IMR-90 (cell line): ENCODE measurements at regions not wholly inside any gene's neighbourhood (a gene's known extent, or its start where the extent isn't known, plus 50 kb on each side); places are given as distances from the start of the nearest gene placed in this dataset.

ENCODE experiments used
- ATAC-seq: fragments of 200-7000 bp; cut with Tn5 transposase; 2 replicates; pipeline ENCODE4 v1.9.1; 2020; ENCODE audit warnings: low read depth, mild to moderate bottlenecking, moderate library complexity
- BruUV-seq: library from RNA; stranded (reverse); fragments of 400-500 nt; replicated peaks from 2 replicates; lab custom pipeline; 2021; lab: Mats Ljungman, UMichigan
- CTCF ChIA-PET: fragments of 300-600 bp; formaldehyde crosslinking; extraction: SDS; loops from one replicate; lab custom pipeline; 2021; ENCODE audit warnings: antibody characterized with exemption; lab: Yijun Ruan, JAX
- POLR2A ChIA-PET: fragments of 300-600 bp; sonication (Branson Sonifier 250); formaldehyde crosslinking; loops from one replicate; lab custom pipeline; 2022; ENCODE audit warnings: antibody characterized with exemption; ENCODE audit not compliant: unreplicated experiment; lab: Charles Lee
- DNase-seq: peaks from one replicate; pipeline ENCODE4 v3.0.0; 2013
- H2AFZ ChIP-seq: replicated peaks from 2 replicates; pipeline ENCODE3; 2013; ENCODE audit warnings: low read length, mild to moderate bottlenecking; ENCODE audit not compliant: poor library complexity
- H2AK5ac ChIP-seq: 2 replicates; pipeline ENCODE4 v1.6.1; 2013; ENCODE audit warnings: low read depth, low read length, inconsistent platforms
- H2AK9ac ChIP-seq: replicated peaks from 2 replicates; pipeline ENCODE3; 2013; ENCODE audit warnings: mild to moderate bottlenecking, low read depth, low read length, moderate library complexity; ENCODE audit not compliant: poor library complexity
- H2BK120ac ChIP-seq: 2 replicates; pipeline ENCODE4 v1.6.1; 2013; ENCODE audit warnings: low read depth, low read length, inconsistent platforms
- H2BK15ac ChIP-seq: 3 replicates; pipeline ENCODE4 v1.6.1; 2013; ENCODE audit warnings: low read depth, low read length, inconsistent platforms
- H2BK20ac ChIP-seq: 2 replicates; pipeline ENCODE4 v1.6.1; 2013; ENCODE audit warnings: low read depth, mild to moderate bottlenecking, inconsistent platforms, low read length, moderate library complexity
- H2BK5ac ChIP-seq: 2 replicates; pipeline ENCODE4 v1.6.1; 2013; ENCODE audit warnings: mild to moderate bottlenecking, low read depth, low read length, inconsistent platforms; ENCODE audit not compliant: poor library complexity, severe bottlenecking
- H3K14ac ChIP-seq: replicated peaks from 2 replicates; pipeline ENCODE4 v1.6.1; 2013; ENCODE audit warnings: low read depth, low read length, inconsistent platforms
- H3K18ac ChIP-seq: 2 replicates; pipeline ENCODE4 v1.6.1; 2013; ENCODE audit warnings: low read depth, low read length, control low read depth
- H3K23ac ChIP-seq: 2 replicates; pipeline ENCODE4 v1.6.1; 2013; ENCODE audit warnings: low read depth, low read length, inconsistent platforms
- H3K27ac ChIP-seq: 2 replicates; pipeline ENCODE4 v1.5.1; 2013; ENCODE audit warnings: mild to moderate bottlenecking, control low read depth, low read length; ENCODE audit not compliant: insufficient read depth
- H3K27me3 ChIP-seq: 2 replicates; pipeline ENCODE4 v1.6.1; 2013; ENCODE audit warnings: low read length; ENCODE audit not compliant: control insufficient read depth, insufficient read depth
- H3K36me3 ChIP-seq: 2 replicates; pipeline ENCODE4 v1.6.1; 2013; ENCODE audit warnings: low read length, mixed read lengths; ENCODE audit not compliant: control insufficient read depth, insufficient read depth
- H3K4ac ChIP-seq: 2 replicates; pipeline ENCODE4 v1.6.1; 2013; ENCODE audit warnings: low read depth, low read length, inconsistent platforms
- H3K4me1 ChIP-seq: 2 replicates; pipeline ENCODE4 v1.6.1; 2013; ENCODE audit warnings: low read length, mixed read lengths; ENCODE audit not compliant: control insufficient read depth, insufficient read depth
- H3K4me2 ChIP-seq: 2 replicates; pipeline ENCODE4 v1.6.1; 2013; ENCODE audit warnings: low read depth, mild to moderate bottlenecking, control low read depth, low read length, moderate library complexity
- H3K4me3 ChIP-seq: 2 replicates; pipeline ENCODE4 v1.5.1; 2013; ENCODE audit warnings: low read depth, mild to moderate bottlenecking, control low read depth, low read length, moderate library complexity; ENCODE audit not compliant: insufficient read depth
- H3K56ac ChIP-seq: 2 replicates; pipeline ENCODE4 v1.6.1; 2013; ENCODE audit warnings: low read length, inconsistent platforms; ENCODE audit not compliant: insufficient read depth; ENCODE audit errors: extremely low read depth
- H3K79me1 ChIP-seq, 2 experiments: 2 replicates each; pipeline ENCODE4 v1.6.1; 2013; ENCODE audit warnings: low read length in 2 of 2, inconsistent platforms in 1 of 2, low read depth in 1 of 2
- H3K9ac ChIP-seq: 2 replicates; pipeline ENCODE4 v1.6.1; 2013; ENCODE audit warnings: low read depth, low read length, control low read depth
- H3K9me1 ChIP-seq: 2 replicates; pipeline ENCODE4 v1.6.1; 2013; ENCODE audit warnings: low read length, inconsistent platforms; ENCODE audit not compliant: insufficient read depth
- H3K9me3 ChIP-seq: 2 replicates; pipeline ENCODE4 v1.6.1; 2013; ENCODE audit warnings: low read length; ENCODE audit not compliant: control insufficient read depth, insufficient read depth
- H4K20me1 ChIP-seq: 2 replicates; pipeline ENCODE4 v1.6.1; 2013; ENCODE audit warnings: low read length, inconsistent platforms; ENCODE audit not compliant: insufficient read depth
- H4K5ac ChIP-seq: 2 replicates; pipeline ENCODE4 v1.6.1; 2013; ENCODE audit warnings: mild to moderate bottlenecking, low read depth, low read length, control low read depth
- H4K8ac ChIP-seq, 2 experiments: 2 replicates each; pipeline ENCODE4 v1.6.1; 2013; ENCODE audit warnings: low read depth in 2 of 2, low read length in 2 of 2, control low read depth in 1 of 2, inconsistent platforms in 1 of 2
- H4K91ac ChIP-seq: 2 replicates; pipeline ENCODE4 v1.6.1; 2013; ENCODE audit warnings: low read depth, low read length, inconsistent platforms; ENCODE audit not compliant: insufficient read depth
- CHD1 ChIP-seq: IDR thresholded peaks from 2 replicates; pipeline ENCODE4 v1.6.1; 2012; ENCODE audit warnings: low read depth, low read length, improper control_type of control experiment
- CTCF ChIP-seq: conservative IDR thresholded peaks from 2 replicates; pipeline ENCODE4 v1.5.1; 2012; ENCODE audit warnings: mild to moderate bottlenecking, low read depth, low read length, improper control_type of control experiment
- ELK1 ChIP-seq: fragments of 150-350 bp; IDR thresholded peaks from 2 replicates; pipeline ENCODE4 v1.6.1; 2016; ENCODE audit warnings: low read depth, mild to moderate bottlenecking, low read length, moderate library complexity, borderline replicate concordance
- MXI1 ChIP-seq: IDR thresholded peaks from 2 replicates; pipeline ENCODE4 v1.6.1; 2012; ENCODE audit warnings: low read depth, mild to moderate bottlenecking, low read length, moderate library complexity, borderline replicate concordance
- NFE2L2 ChIP-seq: fragments of 150-350 bp; IDR thresholded peaks from 2 replicates; pipeline ENCODE4 v1.6.1; 2016; ENCODE audit warnings: low read depth, mild to moderate bottlenecking, low read length
- RAD21 ChIP-seq: IDR thresholded peaks from 2 replicates; pipeline ENCODE4 v1.6.1; 2012; ENCODE audit warnings: low read length, improper control_type of control experiment
- RCOR1 ChIP-seq: IDR thresholded peaks from 2 replicates; pipeline ENCODE4 v1.6.1; 2012; ENCODE audit warnings: mild to moderate bottlenecking, low read length, improper control_type of control experiment; ENCODE audit not compliant: insufficient replicate concordance
- RFX5 ChIP-seq: IDR thresholded peaks from 2 replicates; pipeline ENCODE4 v1.8.0; 2012; ENCODE audit warnings: low read depth, mild to moderate bottlenecking, low read length, moderate library complexity
- USF2 ChIP-seq: fragments of 150-350 bp; IDR thresholded peaks from 2 replicates; pipeline ENCODE4 v1.6.1; 2017; ENCODE audit warnings: mild to moderate bottlenecking, antibody characterized with exemption, low read length, low read depth
- WGBS, 2 experiments: methylation state at CpG; one replicate each; pipeline versions ENCODE4 v1.1.5 to v1.1.7; 2013; ENCODE audit warnings: missing lambda C conversion rate in 2 of 2; ENCODE audit not compliant: insufficient read length in 1 of 2; ENCODE audit errors: extremely low coverage in 2 of 2; 5-methylcytosine and 5-hydroxymethylcytosine counted together
- dilution Hi-C: fragments of 300-500 bp; cut with HindIII; formaldehyde crosslinking; loops from one replicate; pipeline ENCODE4 v1.14.3; 2018; ENCODE audit warnings: low sequenced_read_pairs; ENCODE audit not compliant: unreplicated experiment
- in situ Hi-C: fragments of 300-500 bp; cut with MboI; formaldehyde crosslinking; loops from 3 replicates; pipeline ENCODE4 v1.14.3; 2019; ENCODE audit warnings: low sequenced_read_pairs, inconsistent platforms, mixed read lengths
- intact Hi-C: fragments of 100-400 bp; cut with micrococcal nuclease; formaldehyde crosslinking; loops from 2 replicates; pipeline ENCODE4 v1.10.0; 2022

GRCh38 chr2:208607694-208608093, 201.1 kb downstream of the PTH2R start:
- Histone ChIP-seq H3K4me1 (no peaks in the 10 kb centered on the region), H2AK9ac (no peak overlapping the region), H4K20me1 (no peaks in the 10 kb centered on the region), H4K8ac (no peak overlapping the region), H4K91ac (no peak overlapping the region), H3K4ac (no peak overlapping the region), H3K4me2 (no peak overlapping the region), H3K9ac (no peak overlapping the region), H2BK20ac (no peak overlapping the region), H3K27ac (no peak overlapping the region), H4K5ac (no peak overlapping the region), H3K9me1 (no peaks in the 10 kb centered on the region), H3K36me3 (no peaks in the 10 kb centered on the region), H3K27me3 (no peaks in the 10 kb centered on the region), H2BK15ac (no peak overlapping the region), H3K56ac (no peak overlapping the region), H3K4me3 (no peak overlapping the region), H2AFZ (no peak overlapping the region), H3K23ac (no peak overlapping the region), H3K18ac (no peak overlapping the region), H3K9me3 (peaks cover 3% of the 10 kb centered on the region; the same call in 1 of the 2 replicates), H2BK120ac (no peak overlapping the region), H3K79me1 (no peaks in the 10 kb centered on the region), H2BK5ac (no peak overlapping the region), H3K14ac (no peak overlapping the region), H2AK5ac (no peak overlapping the region)
- dilution Hi-C loops = no loop called here
- BruUV-seq = no TSS peak
- ChIA-PET POLR2A (interaction anchor here (0.7 kb wide), 1 partner anchor 609 kb away, joined by 22 read pairs; no protein-coding TSS in a partner anchor), CTCF (no interaction called here)
- intact Hi-C loops = no loop called here
- DNase-seq = no peak
- WGBS, 2 experiments = no CpG with 5 or more reads among the region's 4 CpGs
- in situ Hi-C loops = no loop called here
- TF ChIP-seq NFE2L2 (no peak), ELK1 (no peak), CTCF (no peak), MXI1 (no peak), CHD1 (no peak), USF2 (no peak), RCOR1 (no peak), RAD21 (no peak), RFX5 (no peak)
- no peak for ATAC-seq
